GDM1 (cell line): ENCODE measurements at regions not wholly inside any gene's neighbourhood (a gene's known extent, or its start where the extent isn't known, plus 50 kb on each side); places are given as distances from the start of the nearest gene placed in this dataset.
"Not testable (repeated sequence)": the region's sequence is repeated elsewhere in the genome, so short reads cannot be mapped to it uniquely, and the experiment has no call there.

ENCODE experiments used
- DNase-seq: peaks from one replicate; lab custom pipeline; 2025; lab: John Stamatoyannopoulos, UW

DNA sequence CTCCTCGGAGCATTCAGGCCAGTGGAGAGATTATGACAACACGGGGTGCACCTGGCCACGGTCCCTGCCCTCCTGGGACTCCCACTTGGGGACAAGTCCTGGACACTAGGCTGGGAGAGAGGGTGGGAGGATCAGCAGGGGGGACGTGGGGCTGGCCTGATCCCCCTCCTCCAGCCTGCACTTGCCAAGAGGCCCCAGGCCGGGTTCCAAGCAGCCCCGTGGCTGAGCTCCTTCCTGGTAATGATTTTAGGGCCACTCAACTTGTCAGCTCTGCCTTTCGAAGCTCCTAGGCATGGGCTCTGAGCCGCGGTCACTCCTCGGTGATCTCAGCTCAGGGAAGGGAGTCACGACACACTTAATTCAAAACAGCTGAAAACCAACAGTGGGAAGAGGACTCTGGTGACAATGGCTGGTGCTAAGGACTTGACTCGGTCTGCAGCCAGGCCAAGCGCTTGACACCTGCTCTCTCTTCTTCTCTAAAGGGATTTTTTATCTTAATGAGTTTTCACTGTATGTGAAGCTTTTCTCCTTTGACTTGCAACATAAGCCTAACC is 161.7 kb downstream of the BMP7 start:
- no peak for DNase-seq

DNA sequence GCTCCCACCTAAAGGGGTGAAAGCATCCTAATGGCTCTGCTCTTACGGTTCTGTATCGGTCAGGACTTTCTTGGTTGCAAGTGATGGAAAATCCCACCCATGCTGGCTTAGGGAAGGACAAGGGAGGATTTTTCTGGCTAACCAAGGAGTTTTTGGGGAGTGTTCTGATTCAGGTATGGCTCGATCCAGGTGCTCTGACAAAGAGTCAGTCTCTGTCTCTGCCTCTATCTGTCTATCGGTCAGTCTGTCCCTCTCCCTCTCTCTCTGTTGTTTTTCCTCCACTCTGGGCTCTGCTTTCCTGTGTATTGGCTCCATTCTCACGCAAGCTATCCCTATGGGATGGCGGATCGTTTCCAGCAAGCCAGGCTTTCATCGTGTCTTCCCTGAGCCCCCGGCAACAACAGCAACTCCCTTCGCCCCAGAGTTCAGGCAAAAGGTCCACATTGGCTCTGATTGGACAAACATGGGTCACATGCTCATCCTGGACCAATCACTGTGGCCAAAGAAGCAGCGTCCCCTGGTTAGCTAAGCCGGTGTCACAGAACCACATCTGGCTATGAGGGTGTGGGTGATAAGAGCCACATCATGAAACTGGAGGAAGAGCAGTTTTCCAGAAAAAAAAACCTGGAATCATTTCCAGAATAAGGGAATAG is 160.3 kb downstream of the BMP7 start:
- DNase-seq, result no peak

DNA sequence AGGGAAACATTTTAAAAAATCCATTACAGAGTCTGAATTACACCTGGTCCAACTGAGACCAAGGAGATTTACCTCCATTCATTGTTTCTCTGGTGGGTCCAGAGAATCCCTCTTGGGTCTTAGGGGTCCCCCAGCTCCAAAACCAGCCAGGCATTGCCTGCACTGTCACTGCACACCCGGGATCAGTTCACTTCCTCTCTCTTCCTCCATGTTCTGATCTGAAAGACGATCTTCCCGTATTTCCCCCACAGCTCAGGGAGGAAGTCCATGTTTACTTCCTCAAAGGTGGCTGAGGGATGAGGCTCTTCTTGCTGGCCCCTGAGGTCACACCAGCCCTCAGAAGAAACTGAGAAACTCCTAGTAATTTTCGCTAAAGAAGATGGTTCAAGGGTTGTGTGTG is 159.7 kb downstream of the BMP7 start:
- no peak for DNase-seq

DNA sequence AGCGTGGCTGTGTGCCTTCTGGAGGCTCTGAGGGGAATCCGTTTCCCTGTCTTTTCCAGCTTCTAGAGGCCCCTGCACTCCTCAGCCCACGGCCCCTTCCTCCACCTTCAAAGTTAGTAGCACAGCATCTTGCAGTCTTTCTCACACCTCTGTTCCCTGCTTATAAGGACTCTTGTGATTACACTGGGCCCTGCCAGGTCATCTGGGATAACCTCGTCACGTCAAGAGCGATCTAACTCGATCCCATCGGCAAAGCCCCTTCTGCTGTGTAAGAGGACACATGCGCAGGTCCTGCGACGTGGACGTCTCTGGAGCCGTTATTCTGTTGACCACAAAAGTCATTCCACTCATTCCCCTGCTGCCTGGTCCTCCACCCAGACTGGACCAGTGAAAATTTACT is 159.2 kb downstream of the BMP7 start:
- DNase-seq, result no peak

DNA sequence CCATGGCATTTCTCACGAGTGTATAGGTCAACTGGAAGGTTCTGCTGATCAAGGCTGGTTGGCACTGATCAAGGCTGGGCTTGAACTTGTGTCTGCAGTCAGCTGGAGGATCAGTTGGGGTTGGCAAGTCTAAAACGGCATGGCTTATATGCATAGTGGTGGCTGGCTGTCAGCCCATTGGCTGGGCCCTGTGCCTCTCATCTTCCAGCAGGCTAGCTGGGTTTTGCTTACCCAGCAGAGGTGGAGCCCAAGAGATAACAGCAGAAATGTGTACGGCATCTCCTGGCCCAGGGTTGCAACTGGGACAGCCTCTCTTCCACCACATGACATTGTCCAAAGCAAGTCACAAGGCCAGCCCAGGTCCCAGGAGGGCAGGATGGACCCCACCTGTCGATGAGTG is 158.2 kb downstream of the BMP7 start:
- DNase-seq, result no peak

DNA sequence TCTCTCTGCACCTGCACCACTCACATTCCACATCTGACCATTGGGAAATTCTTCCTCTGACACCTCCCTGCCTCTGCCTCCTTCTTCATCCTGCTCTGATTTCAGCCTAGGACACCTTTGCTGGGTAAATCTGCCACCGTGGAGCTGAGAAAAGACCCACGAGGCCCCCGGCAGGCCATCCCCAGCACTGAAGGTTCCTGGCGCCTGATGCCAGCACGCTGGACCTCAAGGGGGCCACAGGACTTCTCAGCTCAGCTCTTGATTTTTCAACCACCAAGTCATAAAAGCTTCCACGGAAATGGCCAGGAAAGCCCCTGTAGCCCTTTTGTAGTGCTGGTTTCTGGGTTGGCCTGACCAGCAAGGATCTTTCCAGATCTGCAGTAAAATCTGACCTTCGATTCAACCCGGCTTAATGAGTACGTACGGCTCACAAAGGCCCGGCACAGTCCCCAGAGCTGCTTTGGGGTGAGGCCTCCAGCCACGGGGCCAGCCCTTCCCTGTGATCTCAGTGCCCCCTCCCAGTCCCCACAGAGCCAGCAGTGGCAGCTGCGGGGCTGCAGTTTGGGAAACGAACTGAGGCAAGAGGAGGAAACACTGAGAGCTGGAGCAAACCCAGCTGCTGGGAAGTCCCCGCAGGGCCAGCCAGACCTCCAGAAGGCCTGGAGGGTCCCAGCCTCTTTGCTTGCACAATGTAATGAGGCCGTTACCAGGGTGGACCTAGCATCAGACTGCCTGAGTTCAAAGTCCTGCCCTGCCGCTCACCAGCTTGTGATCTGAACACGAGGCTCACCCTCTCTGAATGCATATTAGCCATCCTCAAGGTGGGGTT is 157.5 kb downstream of the BMP7 start:
- DNase-seq, result no peak

DNA sequence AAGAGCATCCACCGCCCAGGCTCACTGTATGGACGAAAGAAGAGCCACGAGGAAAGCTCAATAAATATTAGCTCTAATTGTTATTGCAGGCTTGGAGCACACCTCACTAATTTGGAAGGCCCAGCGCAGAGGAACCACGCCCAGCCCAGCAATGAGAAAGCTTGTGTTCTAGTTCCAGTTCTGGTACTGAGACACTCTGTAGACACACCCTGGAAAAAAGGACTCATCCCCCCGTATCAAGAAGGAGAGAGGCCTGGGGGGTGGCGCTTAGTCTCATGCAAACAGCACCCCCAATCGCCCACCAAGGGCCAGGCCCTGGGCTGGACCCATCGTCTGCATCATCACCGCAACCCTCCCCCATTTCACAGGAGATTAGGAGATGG is 156.9 kb downstream of the BMP7 start:
- DNase-seq, result no peak

DNA sequence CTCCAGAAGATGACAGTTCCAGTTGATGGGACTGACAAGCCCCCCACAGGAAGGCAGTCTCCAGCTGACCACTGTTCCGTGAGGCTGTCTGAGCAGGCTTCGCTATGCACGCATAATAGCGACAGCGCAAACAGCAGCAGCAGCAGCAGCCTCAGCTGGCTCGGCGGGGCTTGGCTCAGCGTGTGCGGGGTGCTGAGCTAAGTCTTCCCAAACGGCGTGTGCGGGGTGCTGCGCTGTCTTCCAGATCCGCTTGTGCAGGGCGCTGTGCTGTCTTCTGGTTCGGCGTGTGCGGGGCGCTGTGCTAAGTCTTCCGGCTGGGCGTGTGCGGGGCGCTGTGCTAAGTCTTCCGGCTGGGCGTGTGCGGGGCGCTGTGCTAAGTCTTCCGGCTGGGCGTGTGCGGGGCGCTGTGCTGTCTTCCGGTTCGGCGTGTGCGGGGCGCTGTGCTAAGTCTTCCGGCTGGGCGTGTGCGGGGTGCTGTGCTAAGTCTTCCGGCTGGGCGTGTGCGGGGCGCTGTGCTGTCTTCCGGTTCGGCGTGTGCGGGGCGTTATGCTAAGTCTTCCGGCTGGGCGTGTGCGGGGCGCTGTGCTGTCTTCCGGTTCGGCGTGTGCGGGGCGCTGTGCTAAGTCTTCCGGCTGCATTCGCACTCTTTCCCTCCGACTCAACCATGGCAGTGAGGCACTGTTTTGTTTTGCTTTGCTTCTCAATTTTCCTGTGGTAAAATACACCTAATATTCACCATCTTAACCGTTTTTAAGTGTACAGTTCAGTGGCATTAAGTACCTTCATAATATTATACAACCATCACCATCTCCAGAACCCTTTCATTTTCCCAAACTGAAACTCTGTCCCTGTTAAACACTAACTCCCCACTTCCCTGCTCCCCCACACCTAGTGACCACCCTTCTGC is 156.1 kb downstream of the BMP7 start:
- not testable (repeated sequence) for DNase-seq

DNA sequence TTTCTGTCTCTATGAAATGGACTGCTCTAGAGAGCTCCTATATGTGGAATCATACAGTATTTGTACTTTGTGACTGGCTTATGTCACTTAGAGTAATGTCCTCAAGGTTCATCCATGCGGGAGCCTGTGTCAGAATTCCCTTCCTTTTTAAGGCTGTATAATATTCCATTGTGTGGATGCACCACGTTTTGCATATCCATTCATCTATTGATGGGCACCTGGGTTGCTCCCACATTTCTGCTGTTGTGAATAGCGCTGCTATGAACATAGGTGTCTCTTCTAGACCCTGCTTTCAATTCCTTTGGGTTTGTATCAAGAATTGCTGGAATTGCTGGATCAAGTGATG is 155.4 kb downstream of the BMP7 start:
- DNase-seq, result no peak

DNA sequence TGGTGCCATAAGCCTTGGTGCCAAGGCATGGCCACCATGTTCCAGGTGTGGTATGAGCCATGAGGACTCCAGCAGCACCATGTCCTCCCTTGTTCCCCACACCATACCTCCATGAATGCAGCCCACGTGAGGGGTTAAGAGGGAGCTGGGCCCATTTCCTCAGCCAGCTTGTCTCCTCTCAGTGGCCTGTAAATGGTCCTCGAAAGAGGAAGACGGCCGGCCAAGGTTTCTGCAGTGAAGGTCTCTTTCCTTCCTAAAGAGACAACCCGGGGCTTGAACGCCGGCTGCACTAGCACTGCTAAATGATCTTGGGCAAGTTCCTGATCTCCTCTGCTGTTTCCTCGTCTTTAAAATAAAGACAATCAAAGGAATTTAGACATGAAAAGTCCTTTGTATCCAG is 154.0 kb downstream of the BMP7 start:
- no peak for DNase-seq

DNA sequence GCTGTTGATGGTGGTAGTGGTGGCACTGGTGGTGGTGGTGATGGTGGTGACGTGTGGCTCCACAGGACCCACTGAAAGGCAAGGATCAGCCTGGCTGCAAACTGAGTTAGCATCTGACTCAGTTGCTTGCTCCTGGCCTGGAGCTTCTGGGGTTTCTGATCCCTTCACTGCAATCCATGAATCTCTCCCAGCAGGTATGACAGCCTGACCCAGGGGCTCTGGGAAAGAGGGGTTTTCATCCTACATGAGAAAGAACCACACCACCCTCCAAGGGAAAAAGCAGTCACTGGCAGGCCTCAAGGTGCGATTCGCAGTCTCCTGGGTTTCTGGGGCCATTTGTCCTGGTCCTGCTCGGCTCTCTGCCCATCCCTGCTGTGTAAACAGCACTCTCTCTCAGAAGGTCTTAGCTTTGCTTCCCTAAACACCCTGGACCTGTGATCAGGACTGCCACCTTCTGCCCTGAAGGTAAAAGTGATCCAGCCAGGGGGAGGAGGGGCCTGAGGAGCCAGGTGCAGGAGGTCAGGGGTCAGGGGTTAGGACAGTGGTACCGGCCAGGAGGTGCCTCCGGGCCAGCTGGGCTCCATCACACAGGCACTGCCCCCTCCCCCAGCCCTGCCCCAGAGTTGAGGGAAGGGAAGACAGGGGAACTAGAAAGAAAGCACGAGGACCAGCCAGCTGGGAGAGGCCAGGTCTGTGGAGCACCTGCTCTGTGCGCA is 152.0 kb downstream of the BMP7 start:
- DNase-seq, result no peak

DNA sequence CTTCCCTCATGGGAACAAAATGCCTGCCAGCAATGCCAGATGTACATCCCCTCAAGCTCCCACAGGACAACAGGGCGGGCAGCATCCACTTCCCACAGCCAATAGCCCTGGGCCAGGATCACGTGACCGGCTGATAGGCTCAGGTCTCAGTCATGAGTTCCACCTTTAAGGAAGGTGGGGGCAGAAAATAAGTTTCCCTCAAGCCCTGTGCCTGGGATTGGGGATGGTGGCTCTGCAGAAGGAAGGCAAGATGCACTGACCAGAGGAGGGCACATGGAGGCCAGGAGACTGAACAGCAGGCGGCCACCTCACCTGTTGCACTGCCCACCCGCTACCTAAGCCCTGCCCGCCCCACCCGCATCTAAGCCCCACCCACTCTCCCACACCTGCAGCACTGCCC is 149.1 kb downstream of the BMP7 start:
- DNase-seq, result no peak

DNA sequence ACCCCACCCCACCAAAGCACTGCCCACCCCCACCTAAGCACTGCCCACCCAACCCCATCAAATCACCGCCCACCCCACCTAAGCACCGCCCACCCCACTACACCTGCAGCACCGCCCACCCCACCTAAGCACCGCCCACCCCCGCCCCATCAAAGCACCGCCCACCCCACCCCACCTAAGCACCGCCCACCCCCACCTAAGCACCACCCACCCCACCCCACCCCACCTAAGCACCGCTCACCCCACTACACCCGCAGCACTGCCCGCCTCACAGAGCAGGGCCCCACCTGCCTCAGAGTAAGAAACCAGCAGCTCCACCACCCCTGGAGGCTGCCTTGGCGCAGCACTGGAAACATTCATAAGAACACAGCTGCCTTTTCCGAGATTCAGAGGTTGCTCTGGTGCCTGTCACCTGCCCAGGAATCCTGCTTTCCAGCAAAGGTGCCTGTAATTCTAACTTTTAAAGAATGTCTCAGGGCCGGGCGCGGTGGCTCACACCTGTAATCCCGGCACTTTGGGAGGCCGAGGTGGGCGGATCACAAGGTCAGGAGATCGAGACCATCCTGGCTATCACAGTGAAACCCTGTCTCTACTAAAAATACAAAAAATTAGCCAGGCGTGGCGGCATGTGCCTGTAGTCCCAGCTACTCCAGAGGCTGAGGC is 148.2 kb downstream of the BMP7 start:
- no peak for DNase-seq
